ENCODE measurements at regions not wholly inside any gene's neighbourhood (a gene's known extent, or its start where the extent isn't known, plus 50 kb on each side); places are given as distances from the start of the nearest gene placed in this dataset.

DNA sequence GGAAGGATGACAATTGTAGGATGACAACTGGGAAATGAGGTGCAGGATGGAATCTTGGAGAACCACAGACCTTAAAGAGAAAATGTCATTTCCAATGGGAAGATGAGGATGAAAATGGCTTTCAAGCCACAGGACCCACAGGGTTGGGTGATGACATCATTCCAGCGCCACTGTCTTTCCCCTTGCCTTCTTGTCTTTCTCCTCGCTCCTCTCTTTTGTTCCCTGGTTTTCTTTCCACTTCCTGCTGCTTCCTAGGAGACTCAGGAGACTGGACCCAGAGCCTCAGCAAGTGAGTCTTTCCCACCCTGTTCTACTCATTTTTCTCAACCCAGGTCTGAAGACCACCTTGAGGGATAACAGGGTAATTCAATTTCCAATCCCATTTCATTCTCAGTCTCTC, 548.8 kb downstream of the FGF9 start:
- TF ChIP-seq, protein P1, sequence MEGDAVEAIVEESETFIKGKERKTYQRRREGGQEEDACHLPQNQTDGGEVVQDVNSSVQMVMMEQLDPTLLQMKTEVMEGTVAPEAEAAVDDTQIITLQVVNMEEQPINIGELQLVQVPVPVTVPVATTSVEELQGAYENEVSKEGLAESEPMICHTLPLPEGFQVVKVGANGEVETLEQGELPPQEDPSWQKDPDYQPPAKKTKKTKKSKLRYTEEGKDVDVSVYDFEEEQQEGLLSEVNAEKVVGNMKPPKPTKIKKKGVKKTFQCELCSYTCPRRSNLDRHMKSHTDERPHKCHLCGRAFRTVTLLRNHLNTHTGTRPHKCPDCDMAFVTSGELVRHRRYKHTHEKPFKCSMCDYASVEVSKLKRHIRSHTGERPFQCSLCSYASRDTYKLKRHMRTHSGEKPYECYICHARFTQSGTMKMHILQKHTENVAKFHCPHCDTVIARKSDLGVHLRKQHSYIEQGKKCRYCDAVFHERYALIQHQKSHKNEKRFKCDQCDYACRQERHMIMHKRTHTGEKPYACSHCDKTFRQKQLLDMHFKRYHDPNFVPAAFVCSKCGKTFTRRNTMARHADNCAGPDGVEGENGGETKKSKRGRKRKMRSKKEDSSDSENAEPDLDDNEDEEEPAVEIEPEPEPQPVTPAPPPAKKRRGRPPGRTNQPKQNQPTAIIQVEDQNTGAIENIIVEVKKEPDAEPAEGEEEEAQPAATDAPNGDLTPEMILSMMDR (conservative IDR thresholded peaks at IDR 0.05; ENCODE audit: low read depth, low read length) = no peak
- no peak for TF ChIP-seq NFE2L2 (IDR thresholded peaks at IDR 0.05; ENCODE audit: low read depth, low read length)
- no peak for TF ChIP-seq POLR2A (IDR thresholded peaks at IDR 0.05; ENCODE audit: low read depth, low read length)
- no peak for TF ChIP-seq MAFK (IDR thresholded peaks at IDR 0.05; ENCODE audit: low read depth, low read length)
